LHCN-M2 (cell line): ENCODE measurements at regions not wholly inside any gene's neighbourhood (a gene's known extent, or its start where the extent isn't known, plus 50 kb on each side); places are given as distances from the start of the nearest gene placed in this dataset.
"Not testable (repeated sequence)": the region's sequence is repeated elsewhere in the genome, so short reads cannot be mapped to it uniquely, and the experiment has no call there.

ENCODE experiments used
- DNase-seq: peaks from one replicate; pipeline ENCODE4 v3.0.0-alpha.2; 2012; ENCODE audit warnings: low read depth

- no peak for DNase-seq
Observed at GRCh38 chr2:228956701-228957474, 314.2 kb downstream of the PID1 start.

GRCh38 chr2:228949831-228950230 lies 321.3 kb downstream of the PID1 start:
- no peak for DNase-seq

- DNase-seq = no peak
Observed at GRCh38 chr2:228945710-228946109, 325.4 kb downstream of the PID1 start.

- DNase-seq = no peak
Observed at GRCh38 chr2:228942856-228943255, 328.2 kb downstream of the PID1 start.

GRCh38 chr2:228938629-228939028 lies 332.5 kb downstream of the PID1 start:
- peak; percentile 34 for DNase-seq

GRCh38 chr2:228927028-228928010 lies 343.8 kb downstream of the PID1 start:
- DNase-seq = no peak

GRCh38 chr2:228919808-228920207 lies 351.3 kb downstream of the PID1 start:
- DNase-seq = no peak

GRCh38 chr2:228917220-228917619 lies 353.9 kb downstream of the PID1 start:
- no peak for DNase-seq

- DNase-seq = no peak
Observed at GRCh38 chr2:228916416-228917090, 354.5 kb downstream of the PID1 start.

GRCh38 chr2:228913176-228913575 lies 357.9 kb downstream of the PID1 start:
- DNase-seq = no peak

GRCh38 chr2:228910872-228911271 lies 360.2 kb downstream of the PID1 start:
- DNase-seq = not testable (repeated sequence)

- DNase-seq = no peak
Observed at GRCh38 chr2:228902176-228902575, 368.9 kb downstream of the PID1 start.

- no peak for DNase-seq
Observed at GRCh38 chr2:228901531-228901930, 369.6 kb downstream of the PID1 start.

- DNase-seq = no peak
Observed at GRCh38 chr2:228878138-228878537, 392.9 kb downstream of the PID1 start.

GRCh38 chr2:228876276-228876675 lies 394.8 kb downstream of the PID1 start:
- no peak for DNase-seq

- DNase-seq = peak; percentile 67
Observed at GRCh38 chr2:228875152-228875900, 395.8 kb downstream of the PID1 start.

- no peak for DNase-seq
Observed at GRCh38 chr2:228871012-228871411, 400.1 kb downstream of the PID1 start.

GRCh38 chr2:228869636-228870264 lies 401.3 kb downstream of the PID1 start:
- no peak for DNase-seq

- no peak for DNase-seq
Observed at GRCh38 chr2:228867406-228867805, 403.7 kb downstream of the PID1 start.

- DNase-seq = no peak
Observed at GRCh38 chr2:228866781-228867180, 404.3 kb downstream of the PID1 start.

GRCh38 chr2:228866044-228866443 lies 405.0 kb downstream of the PID1 start:
- no peak for DNase-seq
